GM06990 (cell line): ENCODE measurements at regions not wholly inside any gene's neighbourhood (a gene's known extent, or its start where the extent isn't known, plus 50 kb on each side); places are given as distances from the start of the nearest gene placed in this dataset.

Source experiments
- DNase-seq: peaks from one replicate; pipeline ENCODE4 v3.0.0-alpha.2; 2011; ENCODE audit not compliant: insufficient read length; ENCODE audit errors: extremely low read depth
- H3K27me3 ChIP-seq: replicated peaks from 2 replicates; pipeline ENCODE4 v1.6.0; 2011; ENCODE audit warnings: low read length; ENCODE audit not compliant: control insufficient read depth, insufficient read depth
- H3K36me3 ChIP-seq: 2 replicates; pipeline ENCODE4 v1.5.1; 2011; ENCODE audit warnings: low read length; ENCODE audit not compliant: control insufficient read depth, insufficient read depth
- H3K4me3 ChIP-seq: replicated peaks from 2 replicates; pipeline ENCODE4 v1.5.1; 2011; ENCODE audit warnings: low read depth, mild to moderate bottlenecking, control low read depth, low read length
- CTCF ChIP-seq: IDR thresholded peaks from 2 replicates; pipeline ENCODE4 v1.5.1; 2011; ENCODE audit warnings: low read length, control low read depth, mild to moderate bottlenecking, inconsistent platforms; ENCODE audit not compliant: insufficient read depth, poor library complexity, severe bottlenecking

DNA sequence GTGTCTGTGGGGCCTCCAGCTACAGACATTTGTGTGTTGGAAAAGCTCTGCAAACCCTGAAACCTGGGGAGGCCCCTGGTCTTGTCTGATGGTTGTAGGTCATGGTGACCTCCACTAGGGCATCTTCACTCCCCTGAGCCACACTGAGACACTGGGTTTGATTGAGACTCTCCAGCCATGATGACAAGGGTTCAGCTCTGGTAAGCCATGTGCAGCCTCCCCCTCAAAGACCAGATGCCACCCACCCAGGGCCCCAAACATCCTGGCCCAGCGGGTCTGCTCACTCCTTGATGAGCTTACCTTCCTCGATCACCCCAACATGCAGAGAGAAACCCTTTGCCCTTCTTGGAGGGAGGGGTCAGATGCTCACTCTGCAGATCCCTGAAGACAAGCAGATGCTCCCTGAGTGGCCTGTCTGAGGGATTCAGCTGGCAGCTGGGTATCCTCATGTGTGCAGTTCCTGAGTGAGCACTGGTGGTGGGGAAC is 101.6 kb downstream of the METRNL start:
- H3K27me3 ChIP-seq: no peaks in the 10 kb centered on the region; the same call in 1 of the 2 replicates
- TF ChIP-seq CTCF: peak; percentile 5

DNA sequence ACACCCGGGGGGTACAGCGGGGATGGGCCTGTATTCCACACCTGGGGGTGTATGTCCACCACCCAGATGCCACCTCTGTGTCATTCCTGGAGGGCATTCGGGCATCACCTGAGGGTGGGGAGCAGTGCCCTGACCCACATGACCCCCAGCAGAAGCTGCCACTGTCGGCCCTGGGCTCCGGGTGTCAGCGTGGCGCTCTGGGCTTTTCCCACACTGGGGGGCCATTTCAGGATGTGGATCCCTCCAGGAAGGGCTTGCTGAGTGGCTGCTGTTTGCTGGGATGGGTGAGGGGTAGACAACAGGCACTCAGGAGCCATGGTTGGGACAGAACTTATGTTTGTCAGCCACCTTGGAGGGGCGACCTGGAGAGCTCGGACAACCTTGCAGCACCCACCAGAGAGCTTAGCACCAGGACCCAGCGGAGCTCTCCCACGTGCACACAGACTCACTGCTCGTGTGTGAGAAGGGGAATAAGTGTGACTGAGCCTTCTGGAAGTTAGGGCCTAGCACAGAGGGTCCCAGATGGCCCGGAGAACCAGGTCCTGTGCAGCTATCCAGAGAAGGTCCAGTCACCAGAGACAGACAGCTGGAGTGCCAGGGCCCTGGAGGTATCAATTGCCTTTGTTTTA is 102.7 kb downstream of the METRNL start:
- Histone ChIP-seq H3K36me3 (no peaks in the 10 kb centered on the region), H3K4me3 (no peak overlapping the region), H3K27me3 (no peaks in the 10 kb centered on the region; the same call in 1 of the 2 replicates)
- TF ChIP-seq CTCF: no peak
- DNase-seq: no peak

More for the DNA sequence above, 101.6 kb downstream of the METRNL start:
- Histone ChIP-seq H3K4me3 (no peak overlapping the region), H3K36me3 (no peaks in the 10 kb centered on the region)
- DNase-seq: no peak

DNA sequence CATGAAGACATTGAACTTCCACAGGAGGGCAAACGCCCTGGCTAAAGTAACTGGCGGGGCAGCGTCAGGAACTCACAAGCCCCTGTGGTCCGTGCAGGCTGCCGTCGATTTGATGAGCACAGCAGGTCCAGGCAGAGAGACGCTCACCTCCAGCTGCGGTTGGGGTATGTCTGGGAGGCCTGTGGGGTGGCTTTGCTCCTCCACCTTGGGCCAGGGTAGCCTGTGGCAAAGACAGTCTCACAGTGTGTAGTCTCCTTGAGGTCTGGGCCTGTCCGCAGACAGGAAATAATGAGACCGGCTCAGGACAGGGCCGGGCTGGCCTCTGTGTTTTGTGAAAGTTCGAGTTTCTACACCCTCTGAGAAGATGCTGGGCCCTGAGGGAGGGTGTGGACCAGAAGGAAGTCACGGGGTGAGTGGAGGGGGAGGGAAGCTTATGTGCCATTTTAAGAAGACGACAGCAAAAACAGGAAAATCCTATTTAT is 103.3 kb downstream of the METRNL start:
- no peak overlapping the region for H3K4me3 ChIP-seq
- no peak for TF ChIP-seq CTCF
- no peaks in the 10 kb centered on the region; the same call in 1 of the 2 replicates for H3K27me3 ChIP-seq
- no peak for DNase-seq
- H3K36me3 ChIP-seq: no peaks in the 10 kb centered on the region

DNA sequence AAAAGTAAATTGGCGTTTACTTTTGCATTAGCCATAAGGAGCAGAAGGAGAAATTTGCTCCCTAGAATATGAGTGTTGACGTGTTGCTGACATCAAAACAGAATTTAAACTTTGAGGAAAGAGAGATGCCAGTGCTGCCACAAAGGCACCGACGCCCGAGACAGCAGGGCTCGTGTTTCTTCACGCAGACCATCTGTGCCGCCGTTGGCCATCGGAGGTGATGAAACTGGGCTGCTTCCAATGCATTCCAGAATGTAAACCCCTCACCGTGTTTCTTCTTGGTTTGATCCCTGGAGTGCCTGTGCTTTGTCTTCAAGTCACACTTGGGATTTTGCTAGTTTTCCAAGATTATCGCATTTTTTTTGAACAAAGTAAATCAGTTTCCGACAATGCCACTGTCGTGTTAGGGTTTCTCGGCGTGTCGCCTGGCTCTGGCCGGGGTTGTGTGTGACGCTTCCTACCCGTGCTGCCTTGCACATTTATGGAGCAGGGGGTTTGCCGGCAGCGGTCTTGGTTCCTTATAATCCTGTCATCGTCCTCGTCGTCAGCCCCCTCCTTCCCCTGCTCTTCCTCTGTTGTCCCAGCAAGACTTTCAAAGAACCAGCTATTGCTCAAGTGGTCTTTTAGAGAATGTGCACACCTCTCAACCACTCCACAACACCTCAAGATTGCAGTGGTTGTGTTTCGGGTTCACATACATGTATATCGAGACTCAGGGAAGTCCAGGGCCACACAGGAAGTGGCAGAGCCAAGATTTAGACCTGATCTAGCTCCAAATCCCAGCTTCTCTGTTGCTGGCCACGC is 103.9 kb downstream of the METRNL start:
- no peak overlapping the region for H3K4me3 ChIP-seq
- H3K36me3 ChIP-seq: no peaks in the 10 kb centered on the region
- no peak for DNase-seq
- H3K27me3 ChIP-seq: no peaks in the 10 kb centered on the region; the same call in 1 of the 2 replicates
- no peak for TF ChIP-seq CTCF

GRCh38 chr17:83183951-83184506 is 104.6 kb downstream of the METRNL start:
- DNase-seq: no peak
- H3K4me3 ChIP-seq: no peak overlapping the region
- no peak for TF ChIP-seq CTCF
- H3K27me3 ChIP-seq: no peaks in the 10 kb centered on the region; the same call in 1 of the 2 replicates
- H3K36me3 ChIP-seq: no peaks in the 10 kb centered on the region
